PC-3 (cell line): ENCODE measurements at regions not wholly inside any gene's neighbourhood (a gene's known extent, or its start where the extent isn't known, plus 50 kb on each side); places are given as distances from the start of the nearest gene placed in this dataset.

Source experiments
- ATAC-seq: fragments of 200-7000 bp; cut with Tn5 transposase; 2 replicates; pipeline ENCODE4 v1.9.1; 2020; ENCODE audit warnings: mild to moderate bottlenecking, moderate library complexity
- BruUV-seq: library from RNA; stranded (reverse); fragments of 400-500 nt; replicated peaks from 2 replicates; lab custom pipeline; 2021; lab: Mats Ljungman, UMichigan
- CTCF ChIA-PET: fragments of 300-600 bp; sonication (Branson Sonifier 250); formaldehyde crosslinking; loops from one replicate; lab custom pipeline; 2022; ENCODE audit warnings: antibody characterized with exemption; lab: Charles Lee
- POLR2A ChIA-PET: fragments of 300-600 bp; sonication (Branson Sonifier 250); formaldehyde crosslinking; loops from one replicate; lab custom pipeline; 2022; ENCODE audit warnings: antibody characterized with exemption; ENCODE audit not compliant: unreplicated experiment; lab: Charles Lee
- DNase-seq: peaks from one replicate; pipeline ENCODE4 v3.0.0-alpha.2; 2015
- H2AFZ ChIP-seq: fragments of 300-600 bp; sonication (generic); 2 replicates; pipeline ENCODE4 v1.6.0; 2016; ENCODE audit warnings: antibody characterized with exemption, low read length
- H3F3A ChIP-seq: fragments of 300-600 bp; sonication (generic); one replicate; pipeline ENCODE4 v1.6.0; 2017; ENCODE audit warnings: antibody characterized with exemption, low read length, control low read depth, mild to moderate bottlenecking; ENCODE audit not compliant: unreplicated experiment
- H3K27ac ChIP-seq: fragments of 300-600 bp; sonication (generic); 2 replicates; pipeline ENCODE4 v1.5.1; 2016; ENCODE audit warnings: mild to moderate bottlenecking, low read length
- H3K27me3 ChIP-seq: fragments of 300-600 bp; sonication (generic); 2 replicates; pipeline ENCODE4 v1.6.1; 2016; ENCODE audit warnings: low read length, mixed read lengths
- H3K36me3 ChIP-seq: fragments of 300-600 bp; sonication (generic); 2 replicates; pipeline ENCODE4 v1.6.1; 2016; ENCODE audit warnings: low read depth, mixed run types, low read length, mixed read lengths
- H3K4me1 ChIP-seq: fragments of 300-600 bp; sonication (generic); 2 replicates; pipeline ENCODE4 v1.5.1; 2016; ENCODE audit warnings: low read length; ENCODE audit not compliant: insufficient read depth
- H3K4me2 ChIP-seq: fragments of 300-600 bp; sonication (generic); 2 replicates; pipeline ENCODE4 v1.6.0; 2016; ENCODE audit warnings: low read length
- H3K4me3 ChIP-seq: fragments of 300-600 bp; sonication (generic); 2 replicates; pipeline ENCODE4 v1.5.1; 2016; ENCODE audit warnings: mild to moderate bottlenecking, low read length, mixed read lengths
- H3K79me2 ChIP-seq: fragments of 300-600 bp; sonication (generic); 2 replicates; pipeline ENCODE4 v1.6.1; 2017; ENCODE audit warnings: low read length, mixed read lengths
- H3K9ac ChIP-seq: fragments of 300-600 bp; sonication (generic); 2 replicates; pipeline ENCODE4 v1.6.0; 2016; ENCODE audit warnings: mild to moderate bottlenecking, low read length
- H3K9me2 ChIP-seq: fragments of 300-600 bp; sonication (generic); replicated peaks from 2 replicates; pipeline ENCODE4 v1.6.1; 2016; ENCODE audit warnings: mixed run types, low read length, mixed read lengths
- H3K9me3 ChIP-seq: fragments of 300-600 bp; sonication (generic); 2 replicates; pipeline ENCODE4 v1.6.1; 2016; ENCODE audit warnings: low read length, mixed read lengths
- H4K20me1 ChIP-seq: fragments of 300-600 bp; sonication (generic); 2 replicates; pipeline ENCODE4 v1.6.1; 2016; ENCODE audit warnings: low read length, mixed read lengths
- EZH2 ChIP-seq: fragments of 300-600 bp; sonication (generic); IDR thresholded peaks from one replicate; pipeline ENCODE4 v1.6.1; 2017; ENCODE audit warnings: antibody characterized with exemption, mild to moderate bottlenecking, low read length; ENCODE audit not compliant: unreplicated experiment
- EZH2phosphoT487 ChIP-seq: fragments of 300-600 bp; sonication (generic); IDR thresholded peaks from 2 replicates; pipeline ENCODE4 v1.6.1; 2018; ENCODE audit warnings: mild to moderate bottlenecking, antibody characterized with exemption, low read length, borderline replicate concordance
- intact Hi-C: fragments of 100-400 bp; cut with micrococcal nuclease; formaldehyde crosslinking; loops from 2 replicates; pipeline ENCODE4 v1.9.0; 2023
- TF ChIP-seq, protein P1 (sequence below): fragments of 300-600 bp; sonication (generic); conservative IDR thresholded peaks from 2 replicates; pipeline ENCODE4 v1.5.1; 2017; ENCODE audit warnings: antibody characterized with exemption, low read depth, mild to moderate bottlenecking, low read length

DNA sequence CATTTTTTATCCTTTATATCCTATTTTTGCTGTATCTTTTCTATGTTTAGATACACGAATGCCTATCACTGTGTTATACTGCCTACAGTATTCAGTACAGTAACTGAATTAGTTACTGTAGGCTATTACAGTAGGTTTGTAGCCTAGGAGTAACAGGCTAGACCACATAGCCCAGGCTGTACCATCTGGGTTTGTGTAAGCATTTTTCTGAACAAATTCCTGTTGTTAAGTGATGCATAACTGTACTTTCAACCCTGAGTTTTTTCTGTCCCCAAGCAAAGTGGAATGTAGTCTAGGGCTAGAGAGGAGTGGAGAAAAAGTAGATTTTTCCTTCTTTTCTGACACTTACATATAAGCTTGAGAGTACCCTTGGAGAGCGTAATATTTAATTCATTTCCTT, 282.1 kb downstream of the HS3ST3B1 start:
- ATAC-seq (no peak), DNase-seq (no peak)
- no peak for TF ChIP-seq EZH2phosphoT487
- TF ChIP-seq, protein P1, sequence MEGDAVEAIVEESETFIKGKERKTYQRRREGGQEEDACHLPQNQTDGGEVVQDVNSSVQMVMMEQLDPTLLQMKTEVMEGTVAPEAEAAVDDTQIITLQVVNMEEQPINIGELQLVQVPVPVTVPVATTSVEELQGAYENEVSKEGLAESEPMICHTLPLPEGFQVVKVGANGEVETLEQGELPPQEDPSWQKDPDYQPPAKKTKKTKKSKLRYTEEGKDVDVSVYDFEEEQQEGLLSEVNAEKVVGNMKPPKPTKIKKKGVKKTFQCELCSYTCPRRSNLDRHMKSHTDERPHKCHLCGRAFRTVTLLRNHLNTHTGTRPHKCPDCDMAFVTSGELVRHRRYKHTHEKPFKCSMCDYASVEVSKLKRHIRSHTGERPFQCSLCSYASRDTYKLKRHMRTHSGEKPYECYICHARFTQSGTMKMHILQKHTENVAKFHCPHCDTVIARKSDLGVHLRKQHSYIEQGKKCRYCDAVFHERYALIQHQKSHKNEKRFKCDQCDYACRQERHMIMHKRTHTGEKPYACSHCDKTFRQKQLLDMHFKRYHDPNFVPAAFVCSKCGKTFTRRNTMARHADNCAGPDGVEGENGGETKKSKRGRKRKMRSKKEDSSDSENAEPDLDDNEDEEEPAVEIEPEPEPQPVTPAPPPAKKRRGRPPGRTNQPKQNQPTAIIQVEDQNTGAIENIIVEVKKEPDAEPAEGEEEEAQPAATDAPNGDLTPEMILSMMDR, result no peak
- H3F3A ChIP-seq, result no peaks in the 10 kb centered on the region
- no peaks in the 10 kb centered on the region; the same call in 1 of the 2 replicates for H3K9me3 ChIP-seq
- H3K4me2 ChIP-seq, result no peak overlapping the region
- H4K20me1 ChIP-seq, result no peaks in the 10 kb centered on the region
- peaks cover 18% of the 10 kb centered on the region for H3K27me3 ChIP-seq
- intact Hi-C loops, result no loop called here
- no peak overlapping the region for H3K4me3 ChIP-seq
- ChIA-PET POLR2A (no interaction called here), CTCF (no interaction called here)
- no peak overlapping the region for H3K27ac ChIP-seq
- no peak overlapping the region for H3K9ac ChIP-seq
- no TSS peak for BruUV-seq
- H3K36me3 ChIP-seq, result no peaks in the 10 kb centered on the region
- H3K9me2 ChIP-seq, result no peaks in the 10 kb centered on the region
- H3K4me1 ChIP-seq, result no peaks in the 10 kb centered on the region
- H3K79me2 ChIP-seq, result no peaks in the 10 kb centered on the region
- H2AFZ ChIP-seq, result no peak overlapping the region

DNA sequence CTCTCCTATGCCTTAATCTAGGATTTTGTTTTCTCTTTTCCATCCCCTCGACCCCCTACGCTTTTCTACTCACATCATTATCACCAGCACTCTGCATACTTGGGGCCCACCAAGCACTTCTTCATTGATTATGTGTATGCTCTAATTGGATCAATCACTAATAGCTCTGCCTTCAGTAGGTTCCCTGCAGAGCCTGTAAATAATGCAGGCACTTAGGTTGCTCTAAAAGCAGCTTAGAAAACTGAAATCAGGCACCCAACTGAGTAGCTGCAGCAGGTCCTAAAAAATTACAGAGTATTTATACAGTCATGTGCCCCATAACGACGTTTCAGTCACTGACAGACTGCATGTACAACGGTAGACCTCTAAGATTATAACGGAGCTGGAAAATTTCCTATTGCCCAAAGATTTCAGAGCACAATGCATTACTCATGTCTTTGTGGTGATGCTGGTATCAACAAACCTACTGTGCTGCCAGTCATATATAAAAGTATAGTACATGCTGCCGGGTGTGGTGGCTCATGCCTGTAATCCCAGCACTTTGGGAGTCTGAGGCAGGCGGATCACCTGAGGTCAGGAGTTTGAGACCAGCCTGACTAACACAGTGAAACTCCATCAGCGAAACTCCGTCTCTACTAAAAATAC, 280.4 kb downstream of the HS3ST3B1 start:
- H3K27me3 ChIP-seq, result peaks cover 21% of the 10 kb centered on the region
- no peak overlapping the region for H3K27ac ChIP-seq
- H3F3A ChIP-seq, result no peaks in the 10 kb centered on the region
- no peaks in the 10 kb centered on the region for H4K20me1 ChIP-seq
- H3K9ac ChIP-seq, result no peak overlapping the region
- ChIA-PET CTCF (no interaction called here), POLR2A (no interaction called here)
- no peaks in the 10 kb centered on the region; the same call in 1 of the 2 replicates for H3K9me3 ChIP-seq
- H3K4me2 ChIP-seq, result no peak overlapping the region
- TF ChIP-seq EZH2phosphoT487, result no peak
- TF ChIP-seq, protein P1, result no peak
- no peak for TF ChIP-seq EZH2
- no peak overlapping the region for H2AFZ ChIP-seq
- H3K9me2 ChIP-seq, result no peaks in the 10 kb centered on the region
- H3K79me2 ChIP-seq, result no peaks in the 10 kb centered on the region
- no peaks in the 10 kb centered on the region for H3K4me1 ChIP-seq
- ATAC-seq (no peak), DNase-seq (peak; percentile 1)
- intact Hi-C loops, result no loop called here
- no peak overlapping the region for H3K4me3 ChIP-seq
- no peaks in the 10 kb centered on the region for H3K36me3 ChIP-seq
- BruUV-seq, result no TSS peak

DNA sequence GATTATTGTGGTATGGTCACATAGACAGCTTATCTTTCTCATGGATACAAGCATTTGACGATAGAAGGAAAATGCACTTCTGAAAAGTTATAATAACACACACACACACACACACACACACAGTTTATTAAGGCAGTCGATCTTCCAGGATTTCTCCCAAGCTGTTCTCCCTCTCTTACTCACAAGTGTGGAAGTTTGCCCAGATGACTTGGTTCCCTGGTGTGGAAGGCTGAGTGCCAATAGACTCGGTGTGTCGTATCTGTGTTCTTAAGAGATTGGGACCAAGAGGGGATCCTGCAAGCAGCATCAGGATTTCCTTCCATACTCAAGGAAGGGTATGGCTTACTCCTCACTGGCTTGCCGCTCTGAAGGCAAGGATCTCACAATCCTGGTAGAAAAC, 279.6 kb downstream of the HS3ST3B1 start:
- H3K4me2 ChIP-seq, result no peak overlapping the region
- intact Hi-C loops, result no loop called here
- H3F3A ChIP-seq, result no peaks in the 10 kb centered on the region
- no TSS peak for BruUV-seq
- H3K4me1 ChIP-seq, result no peaks in the 10 kb centered on the region
- H3K27ac ChIP-seq, result no peak overlapping the region
- H3K79me2 ChIP-seq, result no peaks in the 10 kb centered on the region
- no peak overlapping the region for H3K4me3 ChIP-seq
- no peaks in the 10 kb centered on the region for H4K20me1 ChIP-seq
- H2AFZ ChIP-seq, result no peak overlapping the region
- no peaks in the 10 kb centered on the region for H3K9me3 ChIP-seq
- peaks cover 29% of the 10 kb centered on the region for H3K27me3 ChIP-seq
- POLR2A ChIA-PET, result no interaction called here
- DNase-seq (peak; percentile 2), ATAC-seq (no peak)
- no peak overlapping the region for H3K9ac ChIP-seq
- H3K36me3 ChIP-seq, result no peaks in the 10 kb centered on the region
- CTCF ChIA-PET, result no interaction called here
- H3K9me2 ChIP-seq, result no peaks in the 10 kb centered on the region
- no peak for TF ChIP-seq EZH2phosphoT487
- no peak for TF ChIP-seq EZH2
- TF ChIP-seq, protein P1, result no peak
